HT-29 (cell line): ENCODE measurements at regions not wholly inside any gene's neighbourhood (a gene's known extent, or its start where the extent isn't known, plus 50 kb on each side); places are given as distances from the start of the nearest gene placed in this dataset. TPM values are rescaled to one million over a fixed set of nuclear protein-coding genes. Genes with fewer than 3 reads are reported as not detected.

Source experiments
- small RNA-seq: library from RNA; depleted of rRNA; stranded (forward); fragments of <200 nt; gene quantifications from one replicate; pipeline ENCODE3, GENCODE V24; 2014

Small RNA genes in the stretch of these regions (small RNA-seq; reads per million reads assigned to genes)
- gene MIR8062 (not detected), gene RN7SL547P (not detected)
